Epithelial cell of esophagus (primary cell): ENCODE measurements at regions not wholly inside any gene's neighbourhood (a gene's known extent, or its start where the extent isn't known, plus 50 kb on each side); places are given as distances from the start of the nearest gene placed in this dataset.
"Not testable (repeated sequence)": the region's sequence is repeated elsewhere in the genome, so short reads cannot be mapped to it uniquely, and the experiment has no call there.

ENCODE experiments used
- DNase-seq: peaks from one replicate; pipeline ENCODE4 v3.0.0; 2010; ENCODE audit warnings: low read depth
- H3K4me3 ChIP-seq: 2 replicates; pipeline ENCODE4 v1.5.1; 2011; ENCODE audit warnings: mild to moderate bottlenecking, low read length, control low read depth
- CTCF ChIP-seq: IDR thresholded peaks from 2 replicates; pipeline ENCODE4 v1.5.1; 2011; ENCODE audit warnings: low read depth, mild to moderate bottlenecking, low read length, control low read depth, inconsistent platforms; ENCODE audit not compliant: insufficient read depth; ENCODE audit errors: missing control alignments

- DNase-seq, result no peak
- H3K4me3 ChIP-seq, result no peak overlapping the region
- no peak for TF ChIP-seq CTCF
These were observed 1569.4 kb upstream of the PRR20A start for GRCh38 chr13:55571237-55571867.

- H3K4me3 ChIP-seq, result no peak overlapping the region
- no peak for DNase-seq
- TF ChIP-seq CTCF, result no peak
These were observed 1568.3 kb upstream of the PRR20A start for GRCh38 chr13:55572408-55572807.

- no peak overlapping the region for H3K4me3 ChIP-seq
- no peak for DNase-seq
- TF ChIP-seq CTCF, result no peak
These were observed 1567.9 kb upstream of the PRR20A start for GRCh38 chr13:55572862-55573261.

- no peak overlapping the region for H3K4me3 ChIP-seq
- TF ChIP-seq CTCF, result no peak
- no peak for DNase-seq
These were observed 1567.2 kb upstream of the PRR20A start for GRCh38 chr13:55573565-55573964.

- no peak for TF ChIP-seq CTCF
- no peak for DNase-seq
- H3K4me3 ChIP-seq, result no peak overlapping the region
These were observed 1564.3 kb upstream of the PRR20A start for GRCh38 chr13:55576389-55576788.

GRCh38 chr13:55577082-55577846 is 1563.5 kb upstream of the PRR20A start:
- no peak for TF ChIP-seq CTCF
- DNase-seq, result no peak
- H3K4me3 ChIP-seq, result no peak overlapping the region

GRCh38 chr13:55577847-55578210 is 1562.9 kb upstream of the PRR20A start:
- no peak for TF ChIP-seq CTCF
- no peak for DNase-seq
- no peak overlapping the region for H3K4me3 ChIP-seq

GRCh38 chr13:55582294-55582693 is 1558.4 kb upstream of the PRR20A start:
- not testable (repeated sequence) for H3K4me3 ChIP-seq, DNase-seq
